Transverse colon (tissue), 3 donors: ENCODE measurements at regions not wholly inside any gene's neighbourhood (a gene's known extent, or its start where the extent isn't known, plus 50 kb on each side); places are given as distances from the start of the nearest gene placed in this dataset.

Source experiments
- EP300 ChIP-seq: sonication (generic); formaldehyde crosslinking; IDR thresholded peaks from one replicate; pipeline ENCODE4 v1.6.1; 2017; ENCODE audit warnings: antibody characterized with exemption, low read depth
- POLR2A ChIP-seq: fragments of 450-650 bp; IDR thresholded peaks from one replicate; pipeline ENCODE4 v1.6.1; 2016; ENCODE audit warnings: antibody characterized with exemption, mild to moderate bottlenecking, moderate library complexity
- TF ChIP-seq, protein P1 (sequence below), 5 experiments: fragments of 200-600 bp in 3 of 5; fragments of 450-650 bp in 2 of 5; sonication (generic) in 3 of 5; IDR thresholded peaks; 1 replicate in 2 of 5; 2 replicates in 3 of 5; pipeline ENCODE4 v1.5.1; 2016 to 2017; ENCODE audit warnings: antibody characterized with exemption in 5 of 5, inconsistent platforms in 3 of 5, mild to moderate bottlenecking in 2 of 5, moderate library complexity in 1 of 5

- TF ChIP-seq, protein P1, sequence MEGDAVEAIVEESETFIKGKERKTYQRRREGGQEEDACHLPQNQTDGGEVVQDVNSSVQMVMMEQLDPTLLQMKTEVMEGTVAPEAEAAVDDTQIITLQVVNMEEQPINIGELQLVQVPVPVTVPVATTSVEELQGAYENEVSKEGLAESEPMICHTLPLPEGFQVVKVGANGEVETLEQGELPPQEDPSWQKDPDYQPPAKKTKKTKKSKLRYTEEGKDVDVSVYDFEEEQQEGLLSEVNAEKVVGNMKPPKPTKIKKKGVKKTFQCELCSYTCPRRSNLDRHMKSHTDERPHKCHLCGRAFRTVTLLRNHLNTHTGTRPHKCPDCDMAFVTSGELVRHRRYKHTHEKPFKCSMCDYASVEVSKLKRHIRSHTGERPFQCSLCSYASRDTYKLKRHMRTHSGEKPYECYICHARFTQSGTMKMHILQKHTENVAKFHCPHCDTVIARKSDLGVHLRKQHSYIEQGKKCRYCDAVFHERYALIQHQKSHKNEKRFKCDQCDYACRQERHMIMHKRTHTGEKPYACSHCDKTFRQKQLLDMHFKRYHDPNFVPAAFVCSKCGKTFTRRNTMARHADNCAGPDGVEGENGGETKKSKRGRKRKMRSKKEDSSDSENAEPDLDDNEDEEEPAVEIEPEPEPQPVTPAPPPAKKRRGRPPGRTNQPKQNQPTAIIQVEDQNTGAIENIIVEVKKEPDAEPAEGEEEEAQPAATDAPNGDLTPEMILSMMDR (IDR thresholded peaks at IDR 0.05) = no peak
- TF ChIP-seq EP300 (no peak), POLR2A (no peak)
Observed at GRCh38 chr4:14022456-14022855, 394.9 kb upstream of the BOD1L1 start.
